HG03039 (cell line): ENCODE measurements at regions not wholly inside any gene's neighbourhood (a gene's known extent, or its start where the extent isn't known, plus 50 kb on each side); places are given as distances from the start of the nearest gene placed in this dataset.

Source experiments
- ATAC-seq: cut with Tn5 transposase; IDR thresholded peaks from one replicate; pipeline ENCODE4 v1.9.1; 2021; ENCODE audit warnings: mild to moderate bottlenecking, moderate library complexity; ENCODE audit not compliant: unreplicated experiment

DNA sequence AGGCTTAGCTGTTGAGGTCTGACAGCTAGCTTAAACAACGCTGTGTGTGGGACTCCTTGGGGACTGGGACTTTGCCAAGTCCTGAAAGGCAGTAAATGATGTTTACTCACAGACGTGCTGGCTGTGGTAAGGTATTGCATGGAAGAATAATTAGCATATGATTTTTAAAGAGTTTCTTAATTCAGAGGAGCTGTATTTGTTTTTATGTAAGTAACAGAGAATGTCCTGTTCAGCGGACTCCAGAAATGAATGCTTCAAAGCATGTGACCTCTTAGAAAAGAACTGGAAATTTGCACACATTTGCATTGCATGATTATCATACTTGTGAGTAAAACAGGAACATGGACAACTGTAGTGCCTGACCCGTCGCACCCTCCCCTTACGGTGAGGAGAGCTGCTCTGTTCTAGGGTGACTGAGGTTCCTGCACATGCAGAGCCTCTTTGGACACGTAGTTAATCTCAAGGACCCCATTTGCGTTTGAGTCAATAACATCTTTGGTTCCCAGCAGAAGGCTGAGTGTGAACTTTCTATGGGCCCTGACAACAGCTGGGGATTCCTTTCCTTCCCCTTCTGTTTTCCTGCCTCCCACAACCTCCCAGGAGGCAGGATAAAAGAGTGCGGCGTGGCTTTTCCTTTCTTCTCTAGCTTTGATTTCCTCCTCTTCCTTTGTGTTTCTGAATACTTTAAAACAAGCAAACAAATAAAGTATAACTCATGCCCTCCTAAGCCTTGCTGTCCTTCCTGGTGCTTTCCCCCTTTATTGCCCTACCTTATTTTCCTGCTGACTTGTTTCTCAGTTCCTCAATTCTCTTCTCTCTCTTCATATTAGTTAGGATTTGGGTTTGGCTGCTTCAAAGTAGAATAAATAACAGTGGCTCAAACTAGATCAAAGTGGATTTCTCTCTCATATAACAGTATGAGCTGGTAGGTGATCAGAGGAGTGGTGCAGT, 157.2 kb upstream of the CD180 start:
- no peak for ATAC-seq

DNA sequence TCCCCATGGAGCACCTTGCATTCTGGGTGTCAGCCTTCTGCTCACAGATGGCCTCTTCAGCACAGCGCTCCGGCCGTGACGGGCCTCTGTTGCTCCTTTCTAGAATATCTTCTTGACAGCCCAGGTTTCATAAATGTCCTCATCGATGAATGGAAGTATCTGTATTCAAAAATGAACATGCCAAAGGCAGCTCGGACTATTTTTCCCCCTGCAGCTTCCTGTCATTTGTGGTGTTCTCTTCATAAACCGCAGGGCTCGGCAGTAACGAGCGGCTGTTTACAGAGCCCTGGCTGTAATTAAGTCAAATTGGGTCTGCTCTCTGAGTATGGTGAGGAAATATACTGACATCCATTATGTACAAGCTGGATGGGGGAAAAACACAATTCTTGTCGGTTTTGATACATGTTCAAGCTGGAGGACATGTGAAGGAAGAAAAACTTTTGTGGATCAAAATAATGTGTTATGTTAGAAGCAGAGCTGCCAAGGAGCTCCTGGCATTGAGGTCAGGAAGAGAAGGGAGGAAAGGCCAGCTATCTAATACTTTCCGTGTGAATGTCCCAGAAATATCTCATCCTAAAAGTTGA, 154.1 kb upstream of the CD180 start:
- no peak for ATAC-seq

DNA sequence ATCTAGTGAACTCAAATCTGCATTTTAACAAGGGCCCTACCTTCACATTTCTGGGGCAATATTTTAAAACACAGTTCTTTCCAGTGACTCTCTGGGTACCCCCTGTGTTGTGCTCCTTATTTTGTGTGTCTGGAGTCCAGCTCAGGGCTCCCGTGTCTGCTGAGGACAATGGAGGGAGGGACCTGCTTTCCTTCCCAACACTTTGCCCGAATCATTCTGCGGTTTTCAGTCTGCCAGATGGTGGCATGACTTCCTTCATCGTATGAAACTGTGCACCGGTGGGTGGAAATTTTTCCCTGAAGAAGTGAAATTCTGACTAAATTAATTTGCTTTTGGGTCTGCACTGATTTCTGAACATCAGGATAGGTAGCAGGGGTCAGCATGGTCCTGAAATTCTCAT, 153.6 kb upstream of the CD180 start:
- no peak for ATAC-seq

DNA sequence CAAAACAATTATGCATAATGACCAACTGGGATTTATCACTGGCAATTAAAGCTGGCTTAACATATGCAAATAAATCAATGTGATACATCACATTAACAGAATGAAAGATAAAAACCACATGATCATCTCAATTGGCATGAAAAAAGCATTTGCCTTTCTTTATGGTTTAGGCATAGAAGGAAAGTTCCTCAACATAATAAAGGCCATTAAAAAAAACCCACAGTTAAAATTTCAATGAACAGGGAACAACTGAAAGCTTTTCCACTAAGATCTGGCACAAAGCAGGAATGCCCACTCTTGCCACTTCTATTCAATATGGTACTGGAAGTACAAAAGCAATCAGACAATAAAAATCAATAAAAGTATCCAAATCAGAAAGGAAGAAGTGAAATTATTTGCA, 151.2 kb upstream of the CD180 start:
- no peak for ATAC-seq

DNA sequence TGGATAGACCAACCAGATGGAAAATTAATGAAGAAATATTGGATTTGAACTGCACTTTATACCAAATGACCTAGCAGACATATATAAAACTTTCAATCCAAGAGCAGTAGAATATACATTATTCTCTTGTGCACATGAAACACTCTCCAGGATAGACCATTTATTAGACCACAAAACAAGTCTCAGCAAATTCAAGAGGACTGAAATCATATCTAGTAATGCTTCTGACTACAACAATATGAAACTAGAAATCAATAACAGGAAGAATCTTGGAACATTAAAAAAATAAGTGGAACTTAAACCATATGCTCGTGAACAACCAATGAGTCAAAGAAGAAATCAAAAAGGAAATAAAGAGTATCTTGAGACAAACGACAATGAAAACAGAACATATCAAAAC, 150.0 kb upstream of the CD180 start:
- ATAC-seq, result no peak

GRCh38 chr5:67344870-67345269, 148.3 kb upstream of the CD180 start:
- ATAC-seq, result no peak

DNA sequence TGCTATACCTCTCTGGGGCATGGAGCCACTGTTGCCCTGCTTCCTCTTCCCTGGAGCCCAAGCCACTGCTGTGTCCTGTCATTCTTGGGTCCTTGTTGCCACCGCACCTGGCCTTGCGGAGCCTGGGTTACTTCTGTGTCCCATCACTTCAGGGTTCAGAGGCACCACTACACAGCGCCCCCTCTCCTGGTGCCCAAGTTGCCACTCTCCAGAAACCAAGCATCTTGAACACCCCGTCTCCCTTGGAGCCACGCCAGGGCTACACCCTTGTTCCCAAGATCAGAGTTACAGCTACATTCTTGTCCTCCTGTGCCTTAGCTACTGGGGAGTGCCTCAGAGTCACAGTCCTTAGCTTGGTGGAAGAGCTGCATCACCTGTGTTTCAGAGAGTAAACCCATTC, 147.2 kb upstream of the CD180 start:
- no peak for ATAC-seq

GRCh38 chr5:67341478-67341877, 144.9 kb upstream of the CD180 start:
- ATAC-seq, result no peak

GRCh38 chr5:67339219-67339767, 142.7 kb upstream of the CD180 start:
- no peak for ATAC-seq

DNA sequence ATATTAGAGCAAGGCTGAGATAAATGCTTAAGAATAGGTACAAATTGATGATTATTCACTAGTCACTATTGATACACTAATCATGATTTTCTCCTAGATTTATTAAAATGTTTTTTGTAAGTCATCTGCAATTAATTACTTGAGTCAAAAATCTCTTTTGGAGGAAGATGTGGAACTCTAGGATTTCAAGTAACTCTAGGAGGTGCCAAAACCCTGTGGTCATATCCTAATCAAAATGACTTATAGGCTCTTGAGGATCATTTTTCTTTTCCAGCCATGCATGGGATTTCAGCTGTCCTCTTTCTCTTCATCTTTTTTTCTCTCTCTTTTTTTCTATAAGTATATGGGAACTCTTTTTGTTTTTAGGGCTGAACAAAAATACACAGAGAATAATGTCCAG, 141.8 kb upstream of the CD180 start:
- ATAC-seq, result no peak

- ATAC-seq, result no peak
Observed at GRCh38 chr5:67337751-67338150, 141.2 kb upstream of the CD180 start.

DNA sequence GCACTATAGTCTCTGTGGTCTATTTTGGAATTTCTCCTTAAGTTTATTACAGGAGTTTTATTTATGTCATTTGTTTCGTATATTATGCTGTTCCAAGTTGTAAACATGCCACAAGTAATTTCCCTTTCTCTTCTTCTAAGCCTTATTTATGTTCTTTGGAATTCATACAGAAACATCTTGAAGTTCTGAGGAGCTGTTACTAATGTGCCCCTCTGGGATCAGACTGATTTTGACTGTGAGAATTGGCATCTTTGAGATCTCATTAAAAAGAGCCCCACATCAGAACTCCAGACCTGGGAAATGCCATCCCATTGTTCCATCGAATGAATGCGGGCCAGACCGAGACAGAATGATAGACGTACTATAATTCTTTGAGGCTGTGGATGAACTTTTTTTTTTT, 138.8 kb upstream of the CD180 start:
- ATAC-seq, result no peak

DNA sequence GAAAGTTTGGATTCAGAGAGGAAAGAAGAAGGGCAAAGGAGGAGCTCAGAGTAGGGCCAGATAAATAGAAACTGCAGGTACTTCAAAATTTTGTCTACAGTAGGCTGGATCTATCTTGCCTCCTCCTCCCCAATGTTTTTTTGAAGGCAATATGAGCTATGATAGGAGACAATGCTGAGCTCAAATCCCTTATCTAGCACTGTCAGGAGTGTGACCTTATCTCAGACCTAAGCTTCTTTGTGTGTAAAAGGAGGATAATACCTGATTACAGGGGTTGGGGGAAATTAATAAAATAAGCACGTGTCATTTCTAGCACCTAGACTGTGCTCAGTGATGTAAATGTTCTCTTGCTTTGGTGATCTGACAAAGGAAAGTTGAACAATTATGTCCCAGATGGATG, 137.8 kb upstream of the CD180 start:
- ATAC-seq, result no peak

DNA sequence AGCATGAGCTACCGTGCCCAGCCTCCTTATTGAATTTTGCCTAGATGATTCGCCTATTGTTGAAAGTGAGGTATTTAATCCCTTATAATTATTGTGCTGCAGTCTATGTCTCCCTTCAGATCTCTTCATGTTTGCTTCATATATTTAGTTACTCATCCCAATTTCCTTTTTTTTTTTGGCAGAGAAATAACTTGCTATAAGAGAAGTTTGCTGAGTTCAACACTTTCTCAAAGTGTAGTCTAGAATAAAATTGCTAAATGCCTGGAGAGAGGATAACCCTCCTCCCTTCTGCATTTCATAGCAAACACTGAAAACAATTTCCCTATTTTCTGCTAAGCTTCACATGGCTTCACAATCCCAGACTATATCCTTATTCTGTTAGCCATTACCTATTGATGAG, 136.6 kb upstream of the CD180 start:
- ATAC-seq, result no peak

GRCh38 chr5:67331296-67331925, 134.8 kb upstream of the CD180 start:
- ATAC-seq, result no peak

- ATAC-seq, result no peak
Observed at GRCh38 chr5:67319935-67320725, 123.5 kb upstream of the CD180 start.

DNA sequence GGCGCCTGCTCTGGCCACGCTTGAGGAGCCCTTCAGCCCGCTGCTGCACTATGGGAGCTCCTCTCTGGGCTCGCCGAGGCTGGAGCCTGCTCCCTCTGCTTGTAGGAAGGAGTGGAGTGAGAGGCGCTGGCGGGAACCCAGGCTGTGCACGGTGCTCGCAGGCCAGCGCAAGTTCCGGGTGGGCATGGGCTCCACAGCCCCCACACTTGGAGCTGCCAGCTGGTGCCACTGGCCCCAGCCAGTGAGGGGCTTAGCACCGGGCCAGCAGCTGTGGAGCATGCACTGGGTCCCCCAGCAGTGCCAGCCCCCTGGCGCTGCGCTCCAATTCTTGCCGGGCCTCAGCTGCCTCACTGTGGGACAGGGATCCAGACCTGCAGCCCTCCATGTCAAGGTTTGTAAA, 122.1 kb upstream of the CD180 start:
- no peak for ATAC-seq

GRCh38 chr5:67317603-67318002, 121.0 kb upstream of the CD180 start:
- ATAC-seq, result no peak

- ATAC-seq, result no peak
Observed at GRCh38 chr5:67316695-67317094, 120.1 kb upstream of the CD180 start.

- no peak for ATAC-seq
Observed at GRCh38 chr5:67315082-67315989, 118.7 kb upstream of the CD180 start.
